ENCODE measurements at regions not wholly inside any gene's neighbourhood (a gene's known extent, or its start where the extent isn't known, plus 50 kb on each side); places are given as distances from the start of the nearest gene placed in this dataset.

DNA sequence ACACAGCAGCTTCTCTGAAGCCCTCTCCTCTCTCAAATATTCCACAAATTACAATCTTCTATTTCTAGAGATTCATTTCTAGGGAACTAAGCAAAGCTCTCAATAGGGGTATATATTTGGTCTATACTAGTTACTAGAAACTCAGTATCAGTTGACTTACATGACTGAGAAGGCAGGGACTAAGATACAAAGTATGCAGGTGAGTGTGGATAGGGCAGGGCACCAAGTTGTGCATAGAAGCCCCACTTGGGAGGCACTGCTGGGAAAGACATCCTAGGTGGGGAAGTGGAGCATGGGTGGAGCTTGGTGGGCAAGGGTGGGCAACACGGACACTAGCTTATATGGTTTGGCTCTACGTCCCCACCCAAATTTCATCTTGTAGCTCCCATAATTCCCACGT, 148.1 kb upstream of the RASA1 start:
- H3K27ac ChIP-seq: no peak overlapping the region
- H3K27me3 Mint-ChIP-seq (ENCODE audit: insufficient read depth, low read depth): no peaks in the 10 kb centered on the region
- H2AFZ ChIP-seq (replicated peaks): no peak overlapping the region
- H3K9me3 ChIP-seq (ENCODE audit: low read depth): no peaks in the 10 kb centered on the region
- H3K4me2 ChIP-seq: no peak overlapping the region
- no peaks in the 10 kb centered on the region for H3F3A ChIP-seq (ENCODE audit: low read depth)
- no peaks in the 10 kb centered on the region for H3K4me1 ChIP-seq
- H3K27me3 ChIP-seq: no peaks in the 10 kb centered on the region
- no peak overlapping the region for H3K4me3 Mint-ChIP-seq
- H3K4me3 ChIP-seq: no peak overlapping the region
- no peaks in the 10 kb centered on the region for H4K20me1 ChIP-seq (ENCODE audit: low read depth)
- H3K36me3 ChIP-seq: no peaks in the 10 kb centered on the region
- H3K9me3 Mint-ChIP-seq: no peaks in the 10 kb centered on the region
- H3K9ac ChIP-seq: no peak overlapping the region
- H3K36me3 Mint-ChIP-seq: no peaks in the 10 kb centered on the region
- no peak for TF ChIP-seq EZH2phosphoT487 (IDR thresholded peaks at IDR 0.05)
- TF ChIP-seq, protein P1, sequence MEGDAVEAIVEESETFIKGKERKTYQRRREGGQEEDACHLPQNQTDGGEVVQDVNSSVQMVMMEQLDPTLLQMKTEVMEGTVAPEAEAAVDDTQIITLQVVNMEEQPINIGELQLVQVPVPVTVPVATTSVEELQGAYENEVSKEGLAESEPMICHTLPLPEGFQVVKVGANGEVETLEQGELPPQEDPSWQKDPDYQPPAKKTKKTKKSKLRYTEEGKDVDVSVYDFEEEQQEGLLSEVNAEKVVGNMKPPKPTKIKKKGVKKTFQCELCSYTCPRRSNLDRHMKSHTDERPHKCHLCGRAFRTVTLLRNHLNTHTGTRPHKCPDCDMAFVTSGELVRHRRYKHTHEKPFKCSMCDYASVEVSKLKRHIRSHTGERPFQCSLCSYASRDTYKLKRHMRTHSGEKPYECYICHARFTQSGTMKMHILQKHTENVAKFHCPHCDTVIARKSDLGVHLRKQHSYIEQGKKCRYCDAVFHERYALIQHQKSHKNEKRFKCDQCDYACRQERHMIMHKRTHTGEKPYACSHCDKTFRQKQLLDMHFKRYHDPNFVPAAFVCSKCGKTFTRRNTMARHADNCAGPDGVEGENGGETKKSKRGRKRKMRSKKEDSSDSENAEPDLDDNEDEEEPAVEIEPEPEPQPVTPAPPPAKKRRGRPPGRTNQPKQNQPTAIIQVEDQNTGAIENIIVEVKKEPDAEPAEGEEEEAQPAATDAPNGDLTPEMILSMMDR (IDR thresholded peaks at IDR 0.05): no peak
- no peak for TF ChIP-seq EZH2 (IDR thresholded peaks at IDR 0.05)
- no peaks in the 10 kb centered on the region for H3K4me1 Mint-ChIP-seq
- H3K79me2 ChIP-seq (ENCODE audit: low read depth): no peaks in the 10 kb centered on the region
- no peak overlapping the region for H3K27ac Mint-ChIP-seq
- no peak for DNase-seq (ENCODE audit: low spot score)

DNA sequence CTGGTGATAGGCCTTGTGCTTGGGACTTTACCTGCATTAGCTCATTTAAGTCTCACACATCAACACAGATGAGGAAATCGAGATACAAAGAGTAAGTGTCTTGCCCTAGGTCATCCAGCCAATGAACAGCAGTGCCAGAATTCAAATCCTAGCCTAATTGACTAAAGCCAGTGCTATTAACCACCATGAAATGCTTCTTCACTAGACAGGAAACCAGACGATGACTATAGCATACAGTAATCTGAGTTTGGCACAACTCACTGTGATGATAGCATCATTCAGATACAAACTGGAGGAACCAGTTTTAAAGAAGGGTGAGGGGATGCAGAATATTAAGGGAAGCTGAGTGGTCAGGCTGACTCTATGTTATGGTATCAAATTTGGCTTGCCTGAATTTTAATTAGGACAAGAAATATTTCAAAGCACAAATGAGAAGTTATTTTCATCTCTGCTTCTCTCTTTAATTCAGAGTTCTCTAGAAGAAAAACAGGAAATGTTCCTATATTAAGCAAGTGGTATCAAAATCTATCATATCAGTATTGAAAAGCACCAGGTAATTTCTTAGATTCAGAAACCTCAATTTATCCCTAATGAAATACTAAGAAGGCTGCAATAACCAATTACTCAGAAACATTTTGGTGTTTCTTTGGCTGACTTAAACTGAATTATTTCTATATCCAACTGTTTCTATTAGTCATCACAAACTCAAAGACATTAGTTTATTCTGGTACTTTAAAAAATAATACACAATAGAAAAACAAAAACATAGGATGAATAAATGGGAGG, 147.0 kb upstream of the RASA1 start:
- no peak overlapping the region for H3K27ac Mint-ChIP-seq
- Histone ChIP-seq H3K27ac (no peak overlapping the region), H2AFZ (replicated peaks) (no peak overlapping the region), H4K20me1 (ENCODE audit: low read depth) (no peaks in the 10 kb centered on the region), H3K79me2 (ENCODE audit: low read depth) (no peaks in the 10 kb centered on the region), H3K4me3 (no peak overlapping the region), H3K9me3 (ENCODE audit: low read depth) (no peaks in the 10 kb centered on the region), H3K36me3 (no peaks in the 10 kb centered on the region), H3K9ac (no peak overlapping the region), H3F3A (ENCODE audit: low read depth) (no peaks in the 10 kb centered on the region), H3K4me2 (no peak overlapping the region), H3K4me1 (no peaks in the 10 kb centered on the region), H3K27me3 (no peaks in the 10 kb centered on the region)
- no peaks in the 10 kb centered on the region for H3K27me3 Mint-ChIP-seq (ENCODE audit: insufficient read depth, low read depth)
- no peaks in the 10 kb centered on the region for H3K36me3 Mint-ChIP-seq
- H3K4me1 Mint-ChIP-seq: no peaks in the 10 kb centered on the region
- TF ChIP-seq, protein P1 (IDR thresholded peaks at IDR 0.05): no peak
- no peak for TF ChIP-seq EZH2 (IDR thresholded peaks at IDR 0.05)
- TF ChIP-seq EZH2phosphoT487 (IDR thresholded peaks at IDR 0.05): no peak
- no peak overlapping the region for H3K4me3 Mint-ChIP-seq
- H3K9me3 Mint-ChIP-seq: no peaks in the 10 kb centered on the region
- no peak for DNase-seq (ENCODE audit: low spot score)

DNA sequence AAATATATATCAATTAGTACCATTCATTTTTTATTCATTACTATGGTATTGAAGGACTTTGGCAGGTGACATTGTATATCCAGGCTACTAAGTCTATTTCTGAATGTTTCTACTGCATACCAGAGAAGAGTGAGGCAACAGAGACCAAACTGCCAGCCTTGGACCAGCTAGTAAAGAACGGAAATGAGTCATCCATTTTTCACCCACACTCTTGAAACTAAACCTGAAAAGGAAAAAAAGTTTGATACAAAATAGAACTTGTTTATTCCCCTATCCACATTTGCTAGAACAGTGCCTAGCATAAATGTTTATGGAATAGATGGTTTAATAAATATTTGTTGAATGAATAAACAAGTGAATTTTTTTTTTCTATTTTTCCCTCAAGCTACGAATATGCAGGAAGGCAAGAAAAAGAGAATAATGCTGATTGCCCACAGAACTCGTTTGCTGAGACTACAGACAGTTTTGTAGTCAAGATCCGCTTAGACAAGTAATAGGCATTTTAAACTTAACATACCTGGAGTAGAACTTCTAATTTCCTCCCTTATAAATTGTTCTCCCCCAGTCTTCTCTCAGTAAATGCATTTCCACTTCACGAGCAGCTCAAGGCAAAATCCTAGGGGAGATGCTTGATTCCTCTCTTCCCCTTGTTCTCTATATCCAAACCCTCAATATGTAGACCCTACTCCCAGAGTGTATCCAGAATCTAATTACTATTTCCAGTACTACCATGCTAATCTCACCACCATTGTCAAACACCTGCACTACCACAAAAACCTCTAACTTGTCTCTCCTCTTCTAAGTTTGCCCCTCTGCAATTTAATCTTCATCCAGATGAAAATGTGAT, 146.2 kb upstream of the RASA1 start:
- no peaks in the 10 kb centered on the region for H3K4me1 ChIP-seq
- no peak for TF ChIP-seq EZH2 (IDR thresholded peaks at IDR 0.05)
- TF ChIP-seq EZH2phosphoT487 (IDR thresholded peaks at IDR 0.05): no peak
- TF ChIP-seq, protein P1 (IDR thresholded peaks at IDR 0.05): no peak
- H3K4me2 ChIP-seq: no peak overlapping the region
- no peaks in the 10 kb centered on the region for H3F3A ChIP-seq (ENCODE audit: low read depth)
- H3K27me3 Mint-ChIP-seq (ENCODE audit: insufficient read depth, low read depth): no peaks in the 10 kb centered on the region
- H3K9ac ChIP-seq: no peak overlapping the region
- no peak for DNase-seq (ENCODE audit: low spot score)
- H3K4me1 Mint-ChIP-seq: no peaks in the 10 kb centered on the region
- H3K9me3 Mint-ChIP-seq: no peaks in the 10 kb centered on the region
- no peak overlapping the region for H2AFZ ChIP-seq (replicated peaks)
- no peaks in the 10 kb centered on the region for H3K36me3 Mint-ChIP-seq
- no peaks in the 10 kb centered on the region for H3K36me3 ChIP-seq
- H3K4me3 Mint-ChIP-seq: no peak overlapping the region
- H3K9me3 ChIP-seq (ENCODE audit: low read depth): no peaks in the 10 kb centered on the region
- H3K27ac ChIP-seq: no peak overlapping the region
- H3K27me3 ChIP-seq: no peaks in the 10 kb centered on the region
- no peak overlapping the region for H3K27ac Mint-ChIP-seq
- H3K4me3 ChIP-seq: no peak overlapping the region
- H4K20me1 ChIP-seq (ENCODE audit: low read depth): no peaks in the 10 kb centered on the region
- H3K79me2 ChIP-seq (ENCODE audit: low read depth): no peaks in the 10 kb centered on the region
